ENCODE measurements at regions not wholly inside any gene's neighbourhood (a gene's known extent, or its start where the extent isn't known, plus 50 kb on each side); places are given as distances from the start of the nearest gene placed in this dataset.

- no peaks in the 10 kb centered on the region for H3K4me1 ChIP-seq (ENCODE audit: control insufficient read depth, insufficient read depth, low read length)
- H3K27me3 ChIP-seq (ENCODE audit: control insufficient read depth, insufficient read depth, low read length) = no peaks in the 10 kb centered on the region
- no peaks in the 10 kb centered on the region for H3K9me3 ChIP-seq (ENCODE audit: control insufficient read depth, insufficient read depth, low read length)
- DNase-seq (ENCODE audit: low read depth, low spot score) = no peak
- H3K4me3 ChIP-seq (ENCODE audit: low read length) = no peak overlapping the region
- H3K27ac ChIP-seq (ENCODE audit: low read length) = no peak overlapping the region
- no CpG with 5 or more reads among the region's 3 CpGs for WGBS (ENCODE audit: insufficient coverage, insufficient read length)
- no peaks in the 10 kb centered on the region for H3K36me3 ChIP-seq (ENCODE audit: control insufficient read depth, insufficient read depth, low read length)
Observed at GRCh38 chr10:106436123-106436715, 728.3 kb downstream of the SORCS1 start.

- no peak overlapping the region for H3K27ac ChIP-seq (ENCODE audit: low read length)
- no peaks in the 10 kb centered on the region for H3K9me3 ChIP-seq (ENCODE audit: control insufficient read depth, insufficient read depth, low read length)
- no peaks in the 10 kb centered on the region for H3K27me3 ChIP-seq (ENCODE audit: control insufficient read depth, insufficient read depth, low read length)
- WGBS (ENCODE audit: insufficient coverage, insufficient read length) = no CpG with 5 or more reads among the region's 1 CpG
- no peak for DNase-seq (ENCODE audit: low read depth, low spot score)
- H3K4me1 ChIP-seq (ENCODE audit: control insufficient read depth, insufficient read depth, low read length) = no peaks in the 10 kb centered on the region
- H3K4me3 ChIP-seq (ENCODE audit: low read length) = no peak overlapping the region
- H3K36me3 ChIP-seq (ENCODE audit: control insufficient read depth, insufficient read depth, low read length) = no peaks in the 10 kb centered on the region
Observed at GRCh38 chr10:106435081-106435480, 729.4 kb downstream of the SORCS1 start.

GRCh38 chr10:106424981-106425380 is 739.5 kb downstream of the SORCS1 start:
- WGBS (ENCODE audit: insufficient coverage, insufficient read length) = 100% methylated on average over 1 of the region's 1 CpG
- H3K4me3 ChIP-seq (ENCODE audit: low read length) = no peak overlapping the region

GRCh38 chr10:106424054-106424453 is 740.5 kb downstream of the SORCS1 start:
- Histone ChIP-seq H3K36me3 (ENCODE audit: control insufficient read depth, insufficient read depth, low read length) (no peaks in the 10 kb centered on the region), H3K4me1 (ENCODE audit: control insufficient read depth, insufficient read depth, low read length) (no peaks in the 10 kb centered on the region), H3K27ac (ENCODE audit: low read length) (no peak overlapping the region), H3K9me3 (ENCODE audit: control insufficient read depth, insufficient read depth, low read length) (no peaks in the 10 kb centered on the region), H3K27me3 (ENCODE audit: control insufficient read depth, insufficient read depth, low read length) (no peaks in the 10 kb centered on the region), H3K4me3 (ENCODE audit: low read length) (no peak overlapping the region)
- no peak for DNase-seq (ENCODE audit: low read depth, low spot score)
- WGBS (ENCODE audit: insufficient coverage, insufficient read length) = no CpG with 5 or more reads among the region's 2 CpGs

More at GRCh38 chr10:106424981-106425380, 739.5 kb downstream of the SORCS1 start:
- no peak for DNase-seq (ENCODE audit: low read depth, low spot score)
- Histone ChIP-seq H3K4me1 (ENCODE audit: control insufficient read depth, insufficient read depth, low read length) (no peaks in the 10 kb centered on the region), H3K9me3 (ENCODE audit: control insufficient read depth, insufficient read depth, low read length) (no peaks in the 10 kb centered on the region), H3K27ac (ENCODE audit: low read length) (no peak overlapping the region), H3K36me3 (ENCODE audit: control insufficient read depth, insufficient read depth, low read length) (no peaks in the 10 kb centered on the region), H3K27me3 (ENCODE audit: control insufficient read depth, insufficient read depth, low read length) (no peaks in the 10 kb centered on the region)

- WGBS (ENCODE audit: insufficient coverage, insufficient read length) = no CpG with 5 or more reads among the region's 1 CpG
- Histone ChIP-seq H3K4me1 (ENCODE audit: control insufficient read depth, insufficient read depth, low read length) (no peaks in the 10 kb centered on the region; the same call in 1 of the 2 replicates), H3K36me3 (ENCODE audit: control insufficient read depth, insufficient read depth, low read length) (no peaks in the 10 kb centered on the region), H3K9me3 (ENCODE audit: control insufficient read depth, insufficient read depth, low read length) (no peaks in the 10 kb centered on the region), H3K4me3 (ENCODE audit: low read length) (no peak overlapping the region), H3K27me3 (ENCODE audit: control insufficient read depth, insufficient read depth, low read length) (no peaks in the 10 kb centered on the region), H3K27ac (ENCODE audit: low read length) (no peak overlapping the region)
- no peak for DNase-seq (ENCODE audit: low read depth, low spot score)
Observed at GRCh38 chr10:106410331-106410730, 754.2 kb downstream of the SORCS1 start.

- H3K27me3 ChIP-seq (ENCODE audit: control insufficient read depth, insufficient read depth, low read length) = no peaks in the 10 kb centered on the region
- no peaks in the 10 kb centered on the region for H3K36me3 ChIP-seq (ENCODE audit: control insufficient read depth, insufficient read depth, low read length)
- no peaks in the 10 kb centered on the region for H3K9me3 ChIP-seq (ENCODE audit: control insufficient read depth, insufficient read depth, low read length)
- DNase-seq (ENCODE audit: low read depth, low spot score) = no peak
- H3K4me3 ChIP-seq (ENCODE audit: low read length) = no peak overlapping the region
- no peak overlapping the region for H3K27ac ChIP-seq (ENCODE audit: low read length)
- no peaks in the 10 kb centered on the region for H3K4me1 ChIP-seq (ENCODE audit: control insufficient read depth, insufficient read depth, low read length)
- WGBS (ENCODE audit: insufficient coverage, insufficient read length) = no CpG with 5 or more reads among the region's 4 CpGs
Observed at GRCh38 chr10:106405141-106405540, 759.4 kb downstream of the SORCS1 start.

- Histone ChIP-seq H3K36me3 (ENCODE audit: control insufficient read depth, insufficient read depth, low read length) (no peaks in the 10 kb centered on the region), H3K27me3 (ENCODE audit: control insufficient read depth, insufficient read depth, low read length) (no peaks in the 10 kb centered on the region), H3K4me1 (ENCODE audit: control insufficient read depth, insufficient read depth, low read length) (0 out of 2 replicates have a peak, but pooled peaks cover 1% of the 10 kb centered on the region), H3K4me3 (ENCODE audit: low read length) (no peak overlapping the region), H3K9me3 (ENCODE audit: control insufficient read depth, insufficient read depth, low read length) (no peaks in the 10 kb centered on the region), H3K27ac (ENCODE audit: low read length) (no peak overlapping the region)
- no CpG with 5 or more reads among the region's 2 CpGs for WGBS (ENCODE audit: insufficient coverage, insufficient read length)
- DNase-seq (ENCODE audit: low read depth, low spot score) = no peak
Observed at GRCh38 chr10:106402458-106402857, 762.0 kb downstream of the SORCS1 start.

GRCh38 chr10:106401967-106402366 is 762.5 kb downstream of the SORCS1 start:
- H3K4me1 ChIP-seq (ENCODE audit: control insufficient read depth, insufficient read depth, low read length) = 0 out of 2 replicates have a peak, but pooled peaks cover 1% of the 10 kb centered on the region

GRCh38 chr10:106401161-106401560 is 763.3 kb downstream of the SORCS1 start:
- Histone ChIP-seq H3K27ac (ENCODE audit: low read length) (no peak overlapping the region), H3K27me3 (ENCODE audit: control insufficient read depth, insufficient read depth, low read length) (no peaks in the 10 kb centered on the region), H3K4me1 (ENCODE audit: control insufficient read depth, insufficient read depth, low read length) (0 out of 2 replicates have a peak, but pooled peaks cover 1% of the 10 kb centered on the region), H3K9me3 (ENCODE audit: control insufficient read depth, insufficient read depth, low read length) (no peaks in the 10 kb centered on the region), H3K4me3 (ENCODE audit: low read length) (no peak overlapping the region), H3K36me3 (ENCODE audit: control insufficient read depth, insufficient read depth, low read length) (no peaks in the 10 kb centered on the region)
- no peak for DNase-seq (ENCODE audit: low read depth, low spot score)

More at GRCh38 chr10:106401967-106402366, 762.5 kb downstream of the SORCS1 start:
- H3K9me3 ChIP-seq (ENCODE audit: control insufficient read depth, insufficient read depth, low read length) = no peaks in the 10 kb centered on the region
- no peak for DNase-seq (ENCODE audit: low read depth, low spot score)
- H3K4me3 ChIP-seq (ENCODE audit: low read length) = no peak overlapping the region
- no peaks in the 10 kb centered on the region for H3K36me3 ChIP-seq (ENCODE audit: control insufficient read depth, insufficient read depth, low read length)
- H3K27me3 ChIP-seq (ENCODE audit: control insufficient read depth, insufficient read depth, low read length) = no peaks in the 10 kb centered on the region
- H3K27ac ChIP-seq (ENCODE audit: low read length) = no peak overlapping the region

GRCh38 chr10:106399112-106399511 is 765.4 kb downstream of the SORCS1 start:
- Histone ChIP-seq H3K36me3 (ENCODE audit: control insufficient read depth, insufficient read depth, low read length) (no peaks in the 10 kb centered on the region), H3K27me3 (ENCODE audit: control insufficient read depth, insufficient read depth, low read length) (no peaks in the 10 kb centered on the region), H3K9me3 (ENCODE audit: control insufficient read depth, insufficient read depth, low read length) (no peaks in the 10 kb centered on the region), H3K4me3 (ENCODE audit: low read length) (no peak overlapping the region), H3K27ac (ENCODE audit: low read length) (no peak overlapping the region), H3K4me1 (ENCODE audit: control insufficient read depth, insufficient read depth, low read length) (0 out of 2 replicates have a peak, but pooled peaks cover 1% of the 10 kb centered on the region)
- WGBS (ENCODE audit: insufficient coverage, insufficient read length) = no CpG with 5 or more reads among the region's 4 CpGs
- no peak for DNase-seq (ENCODE audit: low read depth, low spot score)

- WGBS (ENCODE audit: insufficient coverage, insufficient read length) = no CpG with 5 or more reads among the region's 2 CpGs
- DNase-seq (ENCODE audit: low read depth, low spot score) = no peak
Observed at GRCh38 chr10:106396192-106396591, 768.3 kb downstream of the SORCS1 start.

More at GRCh38 chr10:106396192-106396591, 768.3 kb downstream of the SORCS1 start:
- Histone ChIP-seq H3K4me1 (ENCODE audit: control insufficient read depth, insufficient read depth, low read length) (0 out of 2 replicates have a peak, but pooled peaks cover 1% of the 10 kb centered on the region), H3K27ac (ENCODE audit: low read length) (no peak overlapping the region), H3K36me3 (ENCODE audit: control insufficient read depth, insufficient read depth, low read length) (no peaks in the 10 kb centered on the region), H3K27me3 (ENCODE audit: control insufficient read depth, insufficient read depth, low read length) (no peaks in the 10 kb centered on the region), H3K9me3 (ENCODE audit: control insufficient read depth, insufficient read depth, low read length) (no peaks in the 10 kb centered on the region), H3K4me3 (ENCODE audit: low read length) (no peak overlapping the region)
